ENCODE measurements at regions not wholly inside any gene's neighbourhood (a gene's known extent, or its start where the extent isn't known, plus 50 kb on each side); places are given as distances from the start of the nearest gene placed in this dataset.

GRCh38 chr11:111162305-111162704 lies 83.2 kb upstream of the POU2AF2 start:
- TF ChIP-seq CTCF (IDR thresholded peaks at IDR 0.05; ENCODE audit: low read depth, low read length) = no peak
- Histone ChIP-seq H3K9me3 (ENCODE audit: severe bottlenecking) (no peaks in the 10 kb centered on the region), H3K4me3 (ENCODE audit: low read depth, low read length) (no peak overlapping the region), H3K27ac (no peak overlapping the region), H3K27me3 (ENCODE audit: insufficient read depth, low read depth, severe bottlenecking) (no peaks in the 10 kb centered on the region), H3K36me3 (no peaks in the 10 kb centered on the region)
- no peak for DNase-seq

- DNase-seq = no peak
- no peak for TF ChIP-seq CTCF (IDR thresholded peaks at IDR 0.05; ENCODE audit: low read depth, low read length)
- Histone ChIP-seq H3K27me3 (ENCODE audit: insufficient read depth, low read depth, severe bottlenecking) (no peaks in the 10 kb centered on the region), H3K9me3 (ENCODE audit: severe bottlenecking) (no peaks in the 10 kb centered on the region), H3K4me3 (ENCODE audit: low read depth, low read length) (no peak overlapping the region), H3K36me3 (no peaks in the 10 kb centered on the region), H3K27ac (no peak overlapping the region)
These were observed 88.0 kb upstream of the POU2AF2 start for GRCh38 chr11:111157571-111157970.

DNA sequence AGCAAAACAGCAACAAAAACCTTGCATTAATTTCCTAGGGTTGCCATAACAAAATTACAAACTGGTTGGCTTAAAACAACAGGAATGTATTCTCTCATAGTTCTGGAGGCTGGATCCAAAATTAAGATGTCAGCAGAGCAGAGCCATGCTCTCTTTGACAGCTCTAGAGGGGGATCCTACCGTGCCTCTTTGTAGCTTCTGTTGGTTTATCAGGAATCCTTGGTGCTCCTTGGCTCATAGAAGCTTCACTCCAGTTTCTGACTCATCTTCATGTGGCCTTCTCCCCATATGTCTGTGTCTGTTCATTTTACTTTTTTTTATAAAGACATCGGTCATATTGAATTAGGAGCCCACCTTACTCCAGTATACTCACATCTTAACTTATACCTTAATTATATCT lies 90.5 kb upstream of the POU2AF2 start:
- Histone ChIP-seq H3K36me3 (no peaks in the 10 kb centered on the region), H3K4me3 (ENCODE audit: low read depth, low read length) (no peak overlapping the region), H3K27me3 (ENCODE audit: insufficient read depth, low read depth, severe bottlenecking) (no peaks in the 10 kb centered on the region), H3K27ac (no peak overlapping the region), H3K9me3 (ENCODE audit: severe bottlenecking) (no peaks in the 10 kb centered on the region)
- no peak for TF ChIP-seq CTCF (IDR thresholded peaks at IDR 0.05; ENCODE audit: low read depth, low read length)
- no peak for DNase-seq

- no peak overlapping the region for H3K4me3 ChIP-seq (ENCODE audit: low read depth, low read length)
- H3K27me3 ChIP-seq (ENCODE audit: insufficient read depth, low read depth, severe bottlenecking) = no peaks in the 10 kb centered on the region
- H3K36me3 ChIP-seq = no peaks in the 10 kb centered on the region
- no peak for TF ChIP-seq CTCF (IDR thresholded peaks at IDR 0.05; ENCODE audit: low read depth, low read length)
- no peak overlapping the region for H3K27ac ChIP-seq
- DNase-seq = no peak
- H3K9me3 ChIP-seq (ENCODE audit: severe bottlenecking) = no peaks in the 10 kb centered on the region
These were observed 92.3 kb upstream of the POU2AF2 start for GRCh38 chr11:111153194-111153593.

DNA sequence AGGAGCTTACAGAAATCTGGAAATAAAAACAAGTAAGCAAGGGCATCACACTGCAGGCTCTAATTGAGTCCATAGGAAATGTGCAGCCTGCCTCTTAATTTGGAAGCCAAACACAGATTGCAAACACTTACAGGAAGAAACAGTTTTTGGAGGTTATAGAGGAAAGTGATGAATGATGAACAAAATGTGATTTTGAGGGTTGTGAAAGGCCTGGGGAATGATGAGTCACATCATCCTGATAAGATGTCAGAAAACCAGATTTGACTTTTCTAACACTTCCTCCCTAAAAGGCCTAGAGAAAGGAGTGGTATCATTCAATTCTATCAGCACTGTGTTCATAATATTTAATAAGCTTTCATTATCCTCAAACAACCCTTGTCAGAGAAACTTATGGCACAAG lies 96.6 kb upstream of the POU2AF2 start:
- Histone ChIP-seq H3K27ac (no peak overlapping the region), H3K4me3 (ENCODE audit: low read depth, low read length) (no peak overlapping the region), H3K9me3 (ENCODE audit: severe bottlenecking) (no peaks in the 10 kb centered on the region), H3K36me3 (no peaks in the 10 kb centered on the region), H3K27me3 (ENCODE audit: insufficient read depth, low read depth, severe bottlenecking) (no peaks in the 10 kb centered on the region)
- no peak for DNase-seq
- no peak for TF ChIP-seq CTCF (IDR thresholded peaks at IDR 0.05; ENCODE audit: low read depth, low read length)

DNA sequence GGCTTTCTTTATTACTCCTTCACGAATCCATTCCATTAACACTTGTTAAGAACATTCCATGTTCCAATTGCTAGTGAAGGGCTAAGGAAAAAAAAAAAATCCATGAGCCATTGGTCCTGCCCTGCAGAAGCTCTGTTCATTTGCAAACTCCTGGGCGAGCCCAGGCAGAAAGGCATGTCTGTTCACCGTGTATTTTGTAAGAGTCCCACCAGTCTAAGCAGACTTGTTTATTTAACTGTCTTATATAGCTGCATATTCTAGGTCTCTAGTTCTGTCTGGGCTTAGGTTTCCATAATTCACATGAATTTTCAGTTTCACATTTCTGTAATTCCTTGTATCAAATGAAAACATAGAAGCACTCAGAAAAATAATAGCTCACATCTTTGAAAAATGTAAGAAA lies 97.4 kb upstream of the POU2AF2 start:
- H3K27me3 ChIP-seq (ENCODE audit: insufficient read depth, low read depth, severe bottlenecking) = no peaks in the 10 kb centered on the region
- TF ChIP-seq CTCF (IDR thresholded peaks at IDR 0.05; ENCODE audit: low read depth, low read length) = no peak
- no peak for DNase-seq

More for the DNA sequence above, 97.4 kb upstream of the POU2AF2 start:
- Histone ChIP-seq H3K4me3 (ENCODE audit: low read depth, low read length) (no peak overlapping the region), H3K36me3 (no peaks in the 10 kb centered on the region), H3K9me3 (ENCODE audit: severe bottlenecking) (no peaks in the 10 kb centered on the region), H3K27ac (no peak overlapping the region)
